ENCODE measurements at regions not wholly inside any gene's neighbourhood (a gene's known extent, or its start where the extent isn't known, plus 50 kb on each side); places are given as distances from the start of the nearest gene placed in this dataset.

GRCh38 chrX:125810856-125811255 is 355.2 kb downstream of the DCAF12L2 start:
- DNase-seq: no peak
- ChIA-PET CTCF (no interaction called here), POLR2A (no interaction called here)
- no peak overlapping the region for H3K4me3 ChIP-seq (ENCODE audit: low read length)
- H3K27me3 ChIP-seq (ENCODE audit: control insufficient read depth in 2 of 2, insufficient read depth in 2 of 2, low read length in 2 of 2): no peaks in the 10 kb centered on the region
- H3K27ac ChIP-seq (ENCODE audit: low read depth, low read length): no peak overlapping the region
- Mint-ChIP-seq H3K27me3 (no peaks in the 10 kb centered on the region), H3K4me1 (no peaks in the 10 kb centered on the region), H3K4me3 (no peak overlapping the region), H3K36me3 (no peaks in the 10 kb centered on the region), H3K27ac (no peak overlapping the region), H3K9me3 (no peaks in the 10 kb centered on the region)
- no peak for ATAC-seq
- intact Hi-C loops (cut with micrococcal nuclease): no loop called here
- no peaks in the 10 kb centered on the region for H3K36me3 ChIP-seq (ENCODE audit: control insufficient read depth in 2 of 3, insufficient read depth in 3 of 3, low read length in 3 of 3)
- no peaks in the 10 kb centered on the region for H3K9me3 ChIP-seq (ENCODE audit: control insufficient read depth in 2 of 3, low read length in 3 of 3)
- no peaks in the 10 kb centered on the region for H3K4me1 ChIP-seq (ENCODE audit: control insufficient read depth in 2 of 2, insufficient read depth in 2 of 2, low read length in 2 of 2)

GRCh38 chrX:125826080-125826479 is 340.0 kb downstream of the DCAF12L2 start:
- no peak overlapping the region for H3K4me3 ChIP-seq (ENCODE audit: low read length)
- Mint-ChIP-seq H3K27ac (no peak overlapping the region), H3K9me3 (peaks cover 0 to 12% (median 3%) of the 10 kb centered on the region in 11 donors), H3K4me3 (no peak overlapping the region), H3K36me3 (no peaks in the 10 kb centered on the region), H3K27me3 (no peaks in the 10 kb centered on the region), H3K4me1 (no peaks in the 10 kb centered on the region)
- no peaks in the 10 kb centered on the region for H3K9me3 ChIP-seq (ENCODE audit: control insufficient read depth in 2 of 3, low read length in 3 of 3)
- CTCF ChIA-PET: no interaction called here
- no peak for DNase-seq
- H3K27ac ChIP-seq (ENCODE audit: low read depth, low read length): no peak overlapping the region
- no peaks in the 10 kb centered on the region for H3K4me1 ChIP-seq (ENCODE audit: control insufficient read depth in 2 of 2, insufficient read depth in 2 of 2, low read length in 2 of 2)
- POLR2A ChIA-PET: no interaction called here
- ATAC-seq: no peak
- H3K27me3 ChIP-seq (ENCODE audit: control insufficient read depth in 2 of 2, insufficient read depth in 2 of 2, low read length in 2 of 2): no peaks in the 10 kb centered on the region
- H3K36me3 ChIP-seq (ENCODE audit: control insufficient read depth in 2 of 3, insufficient read depth in 3 of 3, low read length in 3 of 3): no peaks in the 10 kb centered on the region
- intact Hi-C loops (cut with micrococcal nuclease): no loop called here

GRCh38 chrX:125826774-125827451 is 339.2 kb downstream of the DCAF12L2 start:
- ATAC-seq: no peak
- ChIA-PET POLR2A (no interaction called here), CTCF (no interaction called here)
- Mint-ChIP-seq H3K9me3 (peaks cover 0 to 12% (median 3%) of the 10 kb centered on the region in 11 donors), H3K36me3 (no peaks in the 10 kb centered on the region), H3K27ac (no peak overlapping the region), H3K4me3 (no peak overlapping the region), H3K4me1 (no peaks in the 10 kb centered on the region), H3K27me3 (no peaks in the 10 kb centered on the region)
- Histone ChIP-seq H3K27me3 (ENCODE audit: control insufficient read depth in 2 of 2, insufficient read depth in 2 of 2, low read length in 2 of 2) (no peaks in the 10 kb centered on the region), H3K9me3 (ENCODE audit: control insufficient read depth in 2 of 3, low read length in 3 of 3) (no peaks in the 10 kb centered on the region), H3K27ac (ENCODE audit: low read depth, low read length) (no peak overlapping the region), H3K36me3 (ENCODE audit: control insufficient read depth in 2 of 3, insufficient read depth in 3 of 3, low read length in 3 of 3) (no peaks in the 10 kb centered on the region), H3K4me3 (ENCODE audit: low read length) (no peak overlapping the region), H3K4me1 (ENCODE audit: control insufficient read depth in 2 of 2, insufficient read depth in 2 of 2, low read length in 2 of 2) (no peaks in the 10 kb centered on the region)
- no peak for DNase-seq
- intact Hi-C loops (cut with micrococcal nuclease): no loop called here

GRCh38 chrX:125846271-125846670 is 319.8 kb downstream of the DCAF12L2 start:
- H3K4me3 ChIP-seq (ENCODE audit: low read length): no peak overlapping the region
- H3K27ac ChIP-seq (ENCODE audit: low read depth, low read length): no peak overlapping the region
- no peaks in the 10 kb centered on the region for H3K36me3 Mint-ChIP-seq
- H3K4me1 Mint-ChIP-seq: no peaks in the 10 kb centered on the region
- ChIA-PET CTCF (no interaction called here), POLR2A (no interaction called here)
- no peak overlapping the region for H3K4me3 Mint-ChIP-seq
- intact Hi-C loops (cut with micrococcal nuclease): no loop called here
- H3K27me3 Mint-ChIP-seq: no peaks in the 10 kb centered on the region
- no peaks in the 10 kb centered on the region for H3K9me3 ChIP-seq (ENCODE audit: control insufficient read depth in 2 of 3, low read length in 3 of 3)
- H3K27ac Mint-ChIP-seq: no peak overlapping the region
- no peak for ATAC-seq
- no peaks in the 10 kb centered on the region for H3K36me3 ChIP-seq (ENCODE audit: control insufficient read depth in 2 of 3, insufficient read depth in 3 of 3, low read length in 3 of 3)
- H3K27me3 ChIP-seq (ENCODE audit: control insufficient read depth in 2 of 2, insufficient read depth in 2 of 2, low read length in 2 of 2): no peaks in the 10 kb centered on the region
- DNase-seq: no peak
- H3K9me3 Mint-ChIP-seq: peaks cover 0 to 3% (median 0%) of the 10 kb centered on the region in 11 donors
- no peaks in the 10 kb centered on the region for H3K4me1 ChIP-seq (ENCODE audit: control insufficient read depth in 2 of 2, insufficient read depth in 2 of 2, low read length in 2 of 2)

- peaks cover 0 to 5% (median 0%) of the 10 kb centered on the region in 11 donors for H3K9me3 Mint-ChIP-seq
- Histone ChIP-seq H3K27ac (ENCODE audit: low read depth, low read length) (no peak overlapping the region), H3K4me3 (ENCODE audit: low read length) (no peak overlapping the region), H3K4me1 (ENCODE audit: control insufficient read depth in 2 of 2, insufficient read depth in 2 of 2, low read length in 2 of 2) (no peaks in the 10 kb centered on the region), H3K9me3 (ENCODE audit: control insufficient read depth in 2 of 3, low read length in 3 of 3) (no peaks in the 10 kb centered on the region), H3K36me3 (ENCODE audit: control insufficient read depth in 2 of 3, insufficient read depth in 3 of 3, low read length in 3 of 3) (no peaks in the 10 kb centered on the region), H3K27me3 (ENCODE audit: control insufficient read depth in 2 of 2, insufficient read depth in 2 of 2, low read length in 2 of 2) (no peaks in the 10 kb centered on the region)
- no peak overlapping the region for H3K27ac Mint-ChIP-seq
- no peak overlapping the region for H3K4me3 Mint-ChIP-seq
- no peak for ATAC-seq
- no peaks in the 10 kb centered on the region for H3K27me3 Mint-ChIP-seq
- POLR2A ChIA-PET: no interaction called here
- no peak for DNase-seq
- intact Hi-C loops (cut with micrococcal nuclease): no loop called here
- H3K36me3 Mint-ChIP-seq: no peaks in the 10 kb centered on the region
- CTCF ChIA-PET: no interaction called here
- no peaks in the 10 kb centered on the region for H3K4me1 Mint-ChIP-seq
These were observed 315.4 kb downstream of the DCAF12L2 start for GRCh38 chrX:125850693-125851092.

- no peak for ATAC-seq
- Mint-ChIP-seq H3K9me3 (peaks cover 0 to 25% (median 5%) of the 10 kb centered on the region in 11 donors), H3K4me3 (no peak overlapping the region), H3K4me1 (no peaks in the 10 kb centered on the region), H3K27me3 (no peaks in the 10 kb centered on the region), H3K27ac (no peak overlapping the region), H3K36me3 (no peaks in the 10 kb centered on the region)
- Histone ChIP-seq H3K27ac (ENCODE audit: low read depth, low read length) (no peak overlapping the region), H3K36me3 (ENCODE audit: control insufficient read depth in 2 of 3, insufficient read depth in 3 of 3, low read length in 3 of 3) (no peaks in the 10 kb centered on the region), H3K4me3 (ENCODE audit: low read length) (no peak overlapping the region), H3K4me1 (ENCODE audit: control insufficient read depth in 2 of 2, insufficient read depth in 2 of 2, low read length in 2 of 2) (no peaks in the 10 kb centered on the region), H3K27me3 (ENCODE audit: control insufficient read depth in 2 of 2, insufficient read depth in 2 of 2, low read length in 2 of 2) (no peaks in the 10 kb centered on the region), H3K9me3 (ENCODE audit: control insufficient read depth in 2 of 3, low read length in 3 of 3) (no peaks in the 10 kb centered on the region)
- POLR2A ChIA-PET: no interaction called here
- intact Hi-C loops (cut with micrococcal nuclease): no loop called here
- DNase-seq: no peak
- CTCF ChIA-PET: no interaction called here
These were observed 282.9 kb downstream of the DCAF12L2 start for GRCh38 chrX:125883169-125883568.

- Histone ChIP-seq H3K4me3 (ENCODE audit: low read length) (no peak overlapping the region), H3K27ac (ENCODE audit: low read depth, low read length) (no peak overlapping the region), H3K27me3 (ENCODE audit: control insufficient read depth in 2 of 2, insufficient read depth in 2 of 2, low read length in 2 of 2) (no peaks in the 10 kb centered on the region), H3K36me3 (ENCODE audit: control insufficient read depth in 2 of 3, insufficient read depth in 3 of 3, low read length in 3 of 3) (no peaks in the 10 kb centered on the region), H3K9me3 (ENCODE audit: control insufficient read depth in 2 of 3, low read length in 3 of 3) (no peaks in the 10 kb centered on the region), H3K4me1 (ENCODE audit: control insufficient read depth in 2 of 2, insufficient read depth in 2 of 2, low read length in 2 of 2) (no peaks in the 10 kb centered on the region)
- peaks cover 0 to 2% (median 0%) of the 10 kb centered on the region in 11 donors for H3K9me3 Mint-ChIP-seq
- no peak for ATAC-seq
- H3K4me3 Mint-ChIP-seq: no peak overlapping the region
- intact Hi-C loops (cut with micrococcal nuclease): no loop called here
- H3K36me3 Mint-ChIP-seq: no peaks in the 10 kb centered on the region
- ChIA-PET POLR2A (no interaction called here), CTCF (no interaction called here)
- DNase-seq: no peak
- no peak overlapping the region for H3K27ac Mint-ChIP-seq
- no peaks in the 10 kb centered on the region for H3K27me3 Mint-ChIP-seq
- H3K4me1 Mint-ChIP-seq: no peaks in the 10 kb centered on the region
These were observed 271.1 kb downstream of the DCAF12L2 start for GRCh38 chrX:125894947-125895346.

Data from naive thymus-derived CD4-positive, alpha-beta T cell (primary cell).